ENCODE measurements at regions not wholly inside any gene's neighbourhood (a gene's known extent, or its start where the extent isn't known, plus 50 kb on each side); places are given as distances from the start of the nearest gene placed in this dataset.

- TF ChIP-seq ZFX (CRISPR knock-in tag; IDR thresholded peaks at IDR 0.05), result no peak
- TF ChIP-seq, protein P1, sequence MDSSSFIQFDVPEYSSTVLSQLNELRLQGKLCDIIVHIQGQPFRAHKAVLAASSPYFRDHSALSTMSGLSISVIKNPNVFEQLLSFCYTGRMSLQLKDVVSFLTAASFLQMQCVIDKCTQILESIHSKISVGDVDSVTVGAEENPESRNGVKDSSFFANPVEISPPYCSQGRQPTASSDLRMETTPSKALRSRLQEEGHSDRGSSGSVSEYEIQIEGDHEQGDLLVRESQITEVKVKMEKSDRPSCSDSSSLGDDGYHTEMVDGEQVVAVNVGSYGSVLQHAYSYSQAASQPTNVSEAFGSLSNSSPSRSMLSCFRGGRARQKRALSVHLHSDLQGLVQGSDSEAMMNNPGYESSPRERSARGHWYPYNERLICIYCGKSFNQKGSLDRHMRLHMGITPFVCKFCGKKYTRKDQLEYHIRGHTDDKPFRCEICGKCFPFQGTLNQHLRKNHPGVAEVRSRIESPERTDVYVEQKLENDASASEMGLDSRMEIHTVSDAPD (CRISPR knock-in tag; IDR thresholded peaks at IDR 0.05), result no peak
- TF ChIP-seq, protein P2, sequence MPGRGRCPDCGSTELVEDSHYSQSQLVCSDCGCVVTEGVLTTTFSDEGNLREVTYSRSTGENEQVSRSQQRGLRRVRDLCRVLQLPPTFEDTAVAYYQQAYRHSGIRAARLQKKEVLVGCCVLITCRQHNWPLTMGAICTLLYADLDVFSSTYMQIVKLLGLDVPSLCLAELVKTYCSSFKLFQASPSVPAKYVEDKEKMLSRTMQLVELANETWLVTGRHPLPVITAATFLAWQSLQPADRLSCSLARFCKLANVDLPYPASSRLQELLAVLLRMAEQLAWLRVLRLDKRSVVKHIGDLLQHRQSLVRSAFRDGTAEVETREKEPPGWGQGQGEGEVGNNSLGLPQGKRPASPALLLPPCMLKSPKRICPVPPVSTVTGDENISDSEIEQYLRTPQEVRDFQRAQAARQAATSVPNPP (IDR thresholded peaks at IDR 0.05; ENCODE audit: borderline replicate concordance, insufficient read depth, insufficient read length), result no peak
- TF ChIP-seq POLR2AphosphoS5 (IDR thresholded peaks at IDR 0.05; ENCODE audit: control insufficient read depth, insufficient read depth, low read depth, low read length), result no peak
- no peak for TF ChIP-seq ATF3 (IDR thresholded peaks at IDR 0.05)
- no peak for TF ChIP-seq ATF3 (CRISPR knock-in tag; conservative IDR thresholded peaks at IDR 0.05)
- peak; percentile 65 to 93 (median 79) for TF ChIP-seq CTCF (IDR thresholded peaks at IDR 0.05 in 2 of 3, conservative IDR thresholded peaks at IDR 0.05 in 1 of 3; ENCODE audit: insufficient read depth in 2 of 3, low read depth in 1 of 3, low read length in 3 of 3)
- TF ChIP-seq FOXO4 (CRISPR knock-in tag; IDR thresholded peaks at IDR 0.05), result no peak
- TF ChIP-seq ZNF274 (IDR thresholded peaks at IDR 0.05; ENCODE audit: borderline replicate concordance, low read depth, low read length), result no peak
- no peak for TF ChIP-seq BACH1 (tag; IDR thresholded peaks at IDR 0.05)
- TF ChIP-seq CREB1 (IDR thresholded peaks at IDR 0.05), result no peak
- no peak for TF ChIP-seq CREB1 (CRISPR knock-in tag; IDR thresholded peaks at IDR 0.05)
Observed at GRCh38 chr20:63056236-63057170, 49.7 kb upstream of the BHLHE23 start.

All from K562 (cell line).